TTC549 (cell line): ENCODE measurements at regions not wholly inside any gene's neighbourhood (a gene's known extent, or its start where the extent isn't known, plus 50 kb on each side); places are given as distances from the start of the nearest gene placed in this dataset.

Source experiments
- FAIRE-seq: peaks from 2 replicates; lab custom pipeline; 2012; peaks lifted over from hg19 to GRCh38; lab: Jason Lieb, UNC

GRCh38 chr16:65666132-65666941, 544.5 kb upstream of the CDH11 start:
- no peak for FAIRE-seq

DNA sequence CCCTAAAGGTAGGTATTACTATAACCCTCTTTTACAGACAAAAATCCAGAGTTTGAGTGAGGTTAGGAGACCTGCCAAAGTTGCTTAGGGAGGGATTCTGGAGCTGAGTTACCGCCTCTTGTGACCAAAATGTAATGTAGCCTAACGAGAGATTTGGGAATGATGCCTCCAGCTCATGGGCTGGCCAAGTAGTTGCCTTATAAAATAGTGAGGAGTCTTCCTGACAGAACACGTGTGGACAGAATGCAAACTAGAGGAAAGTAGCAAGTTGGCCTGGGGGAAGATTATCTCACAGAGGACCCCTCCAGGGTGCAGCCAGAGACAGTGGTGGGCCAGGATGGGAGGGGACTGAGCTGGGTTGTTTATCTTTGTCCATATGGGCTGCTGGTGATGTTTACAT, 543.7 kb upstream of the CDH11 start:
- FAIRE-seq: no peak

- FAIRE-seq: no peak
Measured at GRCh38 chr16:65663774-65664173, 541.9 kb upstream of the CDH11 start.

- FAIRE-seq: no peak
Measured at GRCh38 chr16:65662256-65662655, 540.4 kb upstream of the CDH11 start.

GRCh38 chr16:65661558-65661957, 539.7 kb upstream of the CDH11 start:
- FAIRE-seq: no peak

DNA sequence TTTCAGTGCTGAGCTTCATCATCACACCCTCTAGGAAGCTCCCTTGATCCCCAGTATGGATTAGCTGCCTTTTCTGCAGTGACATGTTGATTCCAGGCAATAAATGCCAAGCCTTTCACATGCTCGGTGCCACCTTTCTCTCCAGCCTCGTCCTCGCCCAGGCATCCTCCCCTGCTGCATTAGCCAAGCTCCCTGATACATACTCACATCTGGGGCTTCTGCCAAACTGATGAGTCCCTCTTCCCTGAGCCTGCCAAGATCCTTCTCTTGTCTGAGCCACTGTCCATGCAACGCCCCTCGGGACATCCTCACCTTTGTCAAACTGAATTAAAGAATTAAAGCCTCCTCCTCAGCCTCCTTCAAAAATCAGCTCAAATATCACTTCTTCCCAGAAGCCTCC, 538.5 kb upstream of the CDH11 start:
- no peak for FAIRE-seq

- no peak for FAIRE-seq
Measured at GRCh38 chr16:65659758-65660157, 537.9 kb upstream of the CDH11 start.

DNA sequence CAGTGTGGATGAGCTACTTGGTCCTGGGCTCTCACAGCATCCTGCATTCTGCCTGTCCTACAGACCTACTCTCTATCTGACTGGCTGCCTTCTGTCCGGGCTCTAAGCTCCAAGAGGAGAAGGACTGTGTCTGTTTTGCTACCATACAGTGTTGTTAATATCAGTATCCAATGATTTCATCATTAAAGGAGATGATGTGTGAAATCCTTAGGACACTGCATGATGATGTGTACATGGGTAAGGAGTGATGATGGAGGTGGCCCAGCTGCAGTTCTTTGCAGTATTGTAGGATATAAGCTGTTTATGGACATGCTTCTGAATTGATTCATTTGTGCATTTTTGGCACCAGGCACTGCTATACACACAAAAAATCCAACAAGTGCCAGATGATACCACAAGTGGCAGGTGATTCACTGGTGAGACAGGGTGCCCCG, 536.9 kb upstream of the CDH11 start:
- no peak for FAIRE-seq

GRCh38 chr16:65658349-65658748, 536.5 kb upstream of the CDH11 start:
- FAIRE-seq: no peak

- no peak for FAIRE-seq
Measured at GRCh38 chr16:65657556-65657955, 535.7 kb upstream of the CDH11 start.

GRCh38 chr16:65657071-65657494, 535.2 kb upstream of the CDH11 start:
- no peak for FAIRE-seq

- no peak for FAIRE-seq
Measured at GRCh38 chr16:65655802-65656201, 533.9 kb upstream of the CDH11 start.

- no peak for FAIRE-seq
Measured at GRCh38 chr16:65648101-65648500, 526.2 kb upstream of the CDH11 start.

GRCh38 chr16:65644821-65645220, 523.0 kb upstream of the CDH11 start:
- FAIRE-seq: no peak

- no peak for FAIRE-seq
Measured at GRCh38 chr16:65641762-65642289, 520.0 kb upstream of the CDH11 start.

DNA sequence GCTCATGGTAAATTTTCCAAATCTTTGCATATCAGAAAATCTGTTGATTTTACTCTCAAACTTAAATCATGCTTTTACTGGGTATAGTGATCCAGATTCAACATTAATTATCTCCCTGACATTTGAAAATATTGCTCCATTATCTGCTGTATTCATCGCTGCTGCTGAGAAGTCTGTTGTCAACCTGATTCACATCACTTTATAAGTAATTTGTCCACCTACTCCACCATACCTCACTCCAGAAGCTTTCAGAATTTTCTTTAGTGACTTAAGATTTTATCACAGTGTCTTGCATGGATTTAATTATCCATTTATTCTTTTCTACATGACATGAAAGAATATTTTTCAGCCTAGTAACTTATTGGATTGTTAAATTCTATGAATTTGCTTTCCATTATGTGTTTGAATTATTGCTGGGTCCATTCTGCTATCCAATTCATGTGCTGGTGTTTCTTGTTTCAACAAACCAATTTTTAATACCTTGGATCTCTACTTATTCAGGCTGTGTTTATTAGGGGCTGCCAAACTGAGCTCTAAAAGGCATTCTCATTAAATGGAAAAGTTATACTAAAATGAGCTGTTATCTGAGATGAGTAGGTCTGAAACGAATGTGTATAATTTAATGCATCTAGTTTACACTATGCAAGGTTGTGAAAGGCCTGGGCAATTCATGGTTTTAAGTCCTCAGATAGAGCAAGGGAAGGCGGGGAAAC, 519.3 kb upstream of the CDH11 start:
- FAIRE-seq: no peak

DNA sequence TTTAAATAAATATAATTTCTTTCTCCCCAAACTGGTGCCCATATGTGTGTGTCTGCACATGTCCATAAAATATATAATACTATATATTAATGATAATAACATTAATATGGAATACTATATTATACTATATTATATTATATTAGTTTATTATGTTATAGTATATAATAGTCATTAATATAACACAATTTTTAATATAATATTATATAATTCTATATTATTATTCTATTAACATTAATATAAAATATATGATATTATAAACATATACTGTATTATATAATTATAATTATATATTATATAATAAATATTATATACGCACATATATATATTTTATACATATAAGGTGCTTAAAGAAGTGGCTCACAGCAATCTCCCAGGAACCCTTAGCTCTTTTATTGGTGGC, 513.0 kb upstream of the CDH11 start:
- FAIRE-seq: peak; percentile 93

GRCh38 chr16:65634291-65634690, 512.4 kb upstream of the CDH11 start:
- no peak for FAIRE-seq

DNA sequence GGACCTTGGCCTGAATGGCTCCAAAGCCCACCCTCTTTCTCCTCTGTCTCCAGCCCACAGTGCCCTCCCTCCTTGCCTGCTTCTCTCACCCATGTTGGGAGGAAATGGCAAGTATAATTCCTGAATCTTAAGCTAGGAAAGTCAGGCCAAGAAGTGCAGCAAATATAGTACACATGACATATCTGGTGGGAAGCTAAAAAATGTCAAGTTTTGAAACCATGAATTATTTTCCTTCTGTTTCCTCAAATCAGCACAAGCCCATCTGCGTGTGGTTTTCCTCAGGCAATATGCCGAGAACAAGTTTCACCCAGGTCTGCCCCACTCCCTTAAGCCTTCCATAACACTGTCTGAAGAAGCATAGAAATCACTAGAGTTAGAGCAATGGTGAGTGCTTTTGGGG, 502.8 kb upstream of the CDH11 start:
- no peak for FAIRE-seq

DNA sequence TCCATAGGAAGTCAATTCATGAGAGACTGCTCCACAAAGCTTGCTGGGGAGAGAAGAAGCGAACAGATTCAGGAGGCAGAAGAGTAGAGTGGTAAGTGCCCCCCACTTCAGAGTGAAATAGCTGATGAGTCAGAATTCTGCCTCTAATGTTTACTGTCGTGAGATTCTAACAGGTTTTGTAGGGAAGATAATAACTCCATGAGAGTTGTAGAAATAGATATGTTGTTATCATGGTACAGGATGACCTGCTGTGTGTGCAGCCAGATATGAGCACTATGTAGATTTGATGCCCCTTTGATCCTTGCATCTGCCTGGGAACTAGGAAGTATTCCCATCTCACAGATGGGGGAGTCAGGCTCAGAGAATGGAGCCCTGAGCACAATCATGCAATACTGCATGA, 502.4 kb upstream of the CDH11 start:
- no peak for FAIRE-seq

- no peak for FAIRE-seq
Measured at GRCh38 chr16:65622871-65623270, 501.0 kb upstream of the CDH11 start.

GRCh38 chr16:65622151-65622550, 500.3 kb upstream of the CDH11 start:
- no peak for FAIRE-seq

GRCh38 chr16:65621640-65622039, 499.8 kb upstream of the CDH11 start:
- FAIRE-seq: no peak

- FAIRE-seq: no peak
Measured at GRCh38 chr16:65619606-65620005, 497.7 kb upstream of the CDH11 start.
